NCI-H146 (cell line): ENCODE measurements at regions not wholly inside any gene's neighbourhood (a gene's known extent, or its start where the extent isn't known, plus 50 kb on each side); places are given as distances from the start of the nearest gene placed in this dataset.

Experiments used
- DNase-seq: peaks from one replicate; lab custom pipeline; 2025; lab: John Stamatoyannopoulos, UW

DNA sequence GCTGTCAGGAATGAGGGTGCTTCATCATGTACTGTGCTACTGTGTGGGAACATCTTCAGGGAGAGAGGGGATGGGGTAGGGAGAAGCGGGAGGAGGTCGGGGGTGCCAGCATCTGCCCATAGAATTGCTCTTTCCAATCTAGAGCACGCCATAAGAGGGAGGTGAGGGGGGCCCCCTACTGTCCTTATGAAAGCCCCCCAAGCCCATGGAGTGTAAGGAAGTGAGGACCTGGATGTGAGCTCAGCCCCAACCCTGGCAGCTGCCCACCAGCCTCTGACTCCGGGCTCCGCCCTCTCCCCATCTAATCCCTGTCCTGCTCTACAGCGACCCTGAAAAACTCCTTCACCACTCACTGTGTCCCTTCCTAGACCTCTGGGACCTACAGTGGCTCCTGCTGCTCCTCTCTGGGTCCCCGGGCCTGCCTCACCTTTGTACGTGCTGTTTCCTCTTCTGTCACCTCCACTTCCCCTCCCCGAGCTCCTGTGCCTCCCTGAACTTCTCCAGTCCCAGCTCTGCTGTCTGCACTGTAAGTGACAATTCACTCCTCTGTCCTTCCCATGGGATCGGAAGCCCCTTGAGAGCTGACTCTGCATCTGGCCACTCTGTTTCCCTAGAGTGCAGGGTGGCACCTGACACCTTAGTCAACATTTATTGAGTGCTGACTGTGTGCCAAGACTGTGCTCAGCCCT is 269.4 kb downstream of the PTPRU start:
- DNase-seq = no peak

DNA sequence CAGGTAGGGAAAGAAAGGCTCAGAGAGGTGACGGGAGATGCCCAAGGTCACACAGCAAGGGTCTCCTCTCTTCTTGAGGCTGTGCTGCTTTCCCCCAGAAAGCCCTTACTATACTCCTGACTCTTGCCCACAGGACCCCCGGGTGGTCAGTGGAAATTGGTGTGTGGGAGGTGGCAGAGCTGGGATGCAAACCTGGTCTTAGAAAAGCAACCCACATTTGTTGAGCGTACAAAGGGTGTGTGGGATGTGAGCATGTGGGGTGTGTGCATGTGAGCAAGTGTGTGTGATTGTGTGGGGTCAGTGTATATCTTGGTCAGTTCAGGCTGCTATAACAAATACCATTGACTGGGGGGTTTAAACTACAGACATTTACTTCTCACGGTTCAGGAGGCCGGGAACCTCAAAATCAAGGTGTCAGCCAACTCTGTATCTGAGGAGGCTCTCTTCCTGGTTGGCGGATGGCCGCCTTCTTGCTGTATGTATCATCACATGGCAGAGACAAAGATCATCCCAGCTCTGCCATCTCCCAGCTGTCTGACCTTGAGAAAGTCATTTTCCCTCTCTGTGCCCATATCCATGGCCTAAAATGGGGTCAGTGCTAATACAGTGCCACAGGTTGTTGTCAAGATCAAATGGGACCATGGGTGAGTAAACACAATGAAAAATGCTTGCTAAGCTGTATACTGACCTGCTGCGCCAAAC is 268.5 kb downstream of the PTPRU start:
- DNase-seq = no peak

- DNase-seq = peak; percentile 3
These were observed 267.9 kb downstream of the PTPRU start for GRCh38 chr1:29504196-29504595.

DNA sequence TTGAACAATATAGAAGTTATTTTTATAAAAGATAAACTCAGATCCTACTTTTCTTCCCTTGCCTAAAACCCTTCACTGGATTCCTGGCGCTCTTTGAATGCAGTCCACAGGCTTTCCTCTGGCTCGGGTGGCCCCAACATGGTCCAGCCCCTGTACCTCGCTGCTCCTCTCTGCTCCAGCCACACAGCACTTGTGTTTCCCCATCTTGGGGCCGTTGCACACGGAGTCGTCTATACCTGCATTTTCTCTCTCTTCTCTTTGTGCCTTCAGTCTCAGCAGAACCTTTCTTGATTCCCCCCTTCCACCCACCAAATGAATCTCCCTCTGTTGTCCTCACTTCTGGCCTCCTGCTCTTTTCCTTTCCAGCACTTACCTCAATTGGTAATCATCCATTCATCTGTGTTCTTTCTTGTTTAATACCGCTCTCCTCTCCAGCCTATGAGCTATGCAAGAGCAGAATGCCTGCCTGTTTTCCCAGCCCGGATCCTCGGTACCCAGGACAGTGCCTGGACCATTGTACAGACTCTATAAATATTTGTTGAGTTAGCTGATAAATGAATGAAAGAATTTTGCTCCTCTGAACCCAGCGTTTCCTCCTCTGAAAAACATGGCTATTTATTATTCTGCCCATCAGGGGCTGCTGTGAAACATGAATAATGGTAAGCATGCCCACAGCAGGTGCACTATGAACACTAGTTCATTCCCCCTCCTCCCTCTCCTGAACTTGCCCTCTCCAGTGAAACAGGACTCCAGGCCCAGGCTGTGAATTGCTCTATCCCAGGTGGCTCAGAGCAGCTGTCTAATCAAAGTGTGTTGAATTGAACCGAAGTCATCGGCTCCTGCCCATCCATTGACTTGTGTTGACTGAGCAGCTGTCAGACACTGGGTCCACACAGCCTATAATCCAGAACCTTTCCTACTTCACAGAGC is 266.9 kb downstream of the PTPRU start:
- DNase-seq = peak; percentile 92

GRCh38 chr1:29502225-29502910 is 266.0 kb downstream of the PTPRU start:
- no peak for DNase-seq

DNA sequence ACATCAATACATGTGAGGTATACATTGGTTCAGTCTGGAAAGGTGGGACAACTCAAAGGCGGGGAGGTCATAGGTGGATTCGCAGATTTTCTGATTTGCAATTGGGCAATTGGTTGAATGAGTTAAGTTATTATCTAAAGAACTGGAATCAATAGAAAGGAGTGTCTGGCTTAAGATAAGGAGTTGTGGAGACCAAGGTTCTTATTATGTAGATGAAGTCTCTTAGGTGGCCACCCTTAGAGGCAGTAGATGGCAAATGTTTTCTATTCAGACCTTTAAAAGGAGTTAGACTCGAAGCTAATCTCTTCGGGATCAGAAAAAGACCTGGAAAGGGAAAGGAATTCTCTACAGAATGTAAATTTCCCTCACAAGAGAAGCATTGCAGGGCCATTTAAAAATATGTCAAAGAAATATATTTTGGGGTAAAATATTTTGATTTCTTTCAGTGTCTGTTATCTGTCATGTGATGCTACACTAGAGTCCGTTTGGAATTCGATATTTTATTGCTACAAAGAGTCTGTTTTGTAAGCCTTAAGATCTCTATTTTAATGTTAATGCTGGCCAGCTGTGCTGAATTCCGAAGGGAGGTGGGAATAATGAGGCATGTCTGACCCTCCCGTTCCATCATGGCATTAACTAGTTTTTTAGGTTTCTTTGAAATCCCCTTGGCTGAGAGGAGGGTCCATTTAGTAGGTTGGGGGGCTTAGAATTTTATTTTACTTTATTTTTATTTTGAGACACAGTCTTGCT is 265.1 kb downstream of the PTPRU start:
- no peak for DNase-seq

DNA sequence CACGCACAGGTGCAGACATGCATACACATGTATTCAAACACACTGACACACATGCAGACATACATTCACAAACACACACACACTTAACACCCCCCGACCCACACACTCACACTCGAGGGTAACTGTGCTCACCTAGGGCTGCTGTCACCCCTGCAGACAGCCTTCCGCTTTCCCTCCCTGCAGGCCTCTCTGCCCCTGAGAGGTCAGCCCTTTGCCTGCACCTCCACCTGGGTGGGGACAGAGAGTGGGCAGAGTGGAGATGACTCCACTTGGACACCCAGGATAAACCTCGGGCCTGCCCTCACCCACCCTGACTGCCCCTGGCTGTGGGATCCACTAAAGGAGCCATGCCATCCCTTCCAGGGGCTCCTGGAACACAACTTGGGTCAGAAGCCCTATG is 264.3 kb downstream of the PTPRU start:
- no peak for DNase-seq

DNA sequence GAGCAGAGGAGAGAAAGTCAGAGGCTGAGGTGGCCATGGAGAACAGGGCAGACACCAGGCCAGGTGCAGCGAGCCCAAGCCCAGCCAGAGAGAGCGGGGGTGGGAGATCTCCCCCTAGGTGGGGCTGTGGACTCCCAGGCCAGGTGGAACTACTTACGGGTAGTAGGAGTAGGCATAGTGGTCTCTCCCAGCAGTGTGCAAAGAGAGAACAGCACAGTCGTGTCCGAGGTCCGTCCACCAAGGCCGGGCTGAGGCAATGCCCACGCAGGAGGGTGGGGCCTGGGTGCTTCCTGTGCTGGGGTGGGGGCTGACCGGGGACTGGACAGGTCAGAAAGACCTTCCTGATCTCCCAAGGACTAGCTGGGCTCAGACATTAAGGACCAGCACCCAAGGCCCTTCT is 263.7 kb downstream of the PTPRU start:
- no peak for DNase-seq

DNA sequence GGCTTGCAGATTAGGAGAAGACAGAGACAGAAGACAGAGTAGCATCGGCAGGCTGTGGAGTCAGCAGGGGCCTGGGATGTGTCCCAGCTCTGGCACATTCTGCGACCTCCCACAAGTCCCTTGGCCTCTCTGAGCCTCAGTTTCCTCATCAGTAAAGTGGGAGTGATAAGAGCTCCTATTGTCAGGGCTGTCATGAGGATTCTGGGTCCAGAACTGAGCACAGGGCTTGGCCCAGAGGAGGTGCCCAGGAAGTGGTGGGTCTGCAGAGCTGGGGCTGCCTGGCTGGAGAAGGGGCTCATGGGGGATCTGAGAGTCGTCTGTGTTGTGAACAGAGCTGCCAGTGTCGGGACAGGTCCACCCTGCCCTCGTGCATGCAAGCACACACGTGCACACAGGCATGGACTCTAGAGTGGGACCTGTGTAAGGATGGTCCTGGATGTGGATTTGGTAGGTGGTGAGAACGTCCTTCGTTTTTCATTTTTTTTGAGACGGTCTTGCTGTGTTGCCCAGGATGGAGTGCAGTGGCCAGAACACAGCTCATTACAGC is 262.9 kb downstream of the PTPRU start:
- no peak for DNase-seq

- no peak for DNase-seq
These were observed 262.1 kb downstream of the PTPRU start for GRCh38 chr1:29498126-29499103.

- no peak for DNase-seq
These were observed 261.2 kb downstream of the PTPRU start for GRCh38 chr1:29497395-29498125.

DNA sequence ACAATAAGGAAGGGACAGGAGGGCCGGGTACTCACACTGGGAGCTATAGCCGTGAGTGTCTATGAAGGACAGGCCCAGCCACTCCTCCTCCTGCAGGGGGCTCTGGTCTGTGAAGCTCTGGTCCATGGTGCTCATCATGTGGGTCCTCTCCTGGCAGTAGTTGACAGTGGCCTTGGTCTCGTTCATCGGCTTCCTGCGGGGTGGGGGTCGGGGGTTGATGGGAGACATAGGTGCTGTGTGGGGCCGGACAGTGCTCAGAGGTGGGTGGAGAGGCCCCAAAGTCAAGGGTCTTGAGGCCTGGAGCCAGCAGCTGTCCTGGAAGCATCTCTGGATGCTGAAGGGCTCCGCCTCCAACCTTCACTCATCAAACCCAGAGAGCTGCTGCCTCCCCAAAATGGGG is 260.4 kb downstream of the PTPRU start:
- no peak for DNase-seq

GRCh38 chr1:29490204-29490934 is 254.0 kb downstream of the PTPRU start:
- peak; percentile 48 for DNase-seq

DNA sequence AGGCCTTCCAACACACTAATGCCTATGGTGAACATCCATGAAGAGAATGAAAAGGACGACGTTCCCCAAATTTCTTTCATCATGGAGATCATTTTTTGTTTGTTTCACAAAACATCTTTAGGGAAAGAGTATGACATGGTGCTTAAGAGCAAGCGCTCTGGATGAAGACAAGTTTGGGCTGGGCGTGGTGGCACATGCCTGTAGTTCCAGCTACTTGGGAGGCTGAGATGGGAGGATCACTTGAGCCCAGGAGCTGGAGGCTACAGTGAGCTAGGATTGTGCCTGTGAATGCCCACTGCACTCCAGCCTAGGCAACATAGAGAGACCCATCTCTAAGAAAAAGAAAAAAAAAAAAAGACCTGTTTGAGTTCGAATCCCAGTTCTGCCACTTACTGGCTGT is 253.1 kb downstream of the PTPRU start:
- no peak for DNase-seq

GRCh38 chr1:29488794-29489311 is 252.5 kb downstream of the PTPRU start:
- DNase-seq = no peak

GRCh38 chr1:29488086-29488793 is 251.9 kb downstream of the PTPRU start:
- DNase-seq = no peak

GRCh38 chr1:29487291-29487690 is 251.0 kb downstream of the PTPRU start:
- DNase-seq = no peak
